HG03439 (cell line): ENCODE measurements at regions not wholly inside any gene's neighbourhood (a gene's known extent, or its start where the extent isn't known, plus 50 kb on each side); places are given as distances from the start of the nearest gene placed in this dataset.

Experiments used
- ATAC-seq: cut with Tn5 transposase; IDR thresholded peaks from one replicate; pipeline ENCODE4 v1.9.1; 2021; ENCODE audit warnings: mild to moderate bottlenecking, moderate library complexity; ENCODE audit not compliant: unreplicated experiment

DNA sequence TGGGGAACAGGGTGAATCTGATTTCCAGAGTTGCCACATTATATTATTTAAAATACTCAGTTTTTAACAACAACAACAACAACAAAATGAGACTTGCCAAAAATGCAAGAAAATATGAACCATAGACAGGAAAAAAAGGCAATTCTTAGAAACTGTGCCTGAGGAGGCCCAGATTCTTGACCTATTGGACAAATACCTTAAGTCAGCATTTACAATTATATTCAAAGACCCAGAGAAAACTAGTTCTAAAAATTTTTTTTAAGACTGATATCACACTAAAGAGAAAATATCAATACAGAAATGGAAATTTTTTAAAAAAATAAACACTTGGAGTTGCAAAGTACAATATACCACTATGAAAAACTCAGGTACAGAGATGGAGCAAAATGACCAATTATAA, 152.8 kb upstream of the LYPLAL1 start:
- ATAC-seq, result no peak

- no peak for ATAC-seq
Observed at GRCh38 chr1:219027146-219027673, 146.5 kb upstream of the LYPLAL1 start.

DNA sequence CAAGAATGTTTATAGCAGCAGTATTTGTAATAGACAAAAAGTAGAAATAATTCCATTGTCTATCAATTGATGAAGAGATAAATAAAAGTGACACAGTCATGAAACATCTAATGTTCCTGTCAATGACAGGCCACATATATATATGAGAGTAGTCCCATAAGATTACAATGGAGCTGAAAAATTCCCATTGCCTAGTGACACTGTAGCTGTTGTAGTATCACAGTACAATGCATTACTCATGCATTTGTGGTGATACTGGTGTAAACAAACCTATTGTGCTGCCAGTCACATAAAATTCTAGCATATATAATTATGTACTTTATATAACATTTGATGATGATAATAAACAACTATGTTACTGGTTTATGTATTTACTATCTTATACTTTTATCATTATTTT, 141.9 kb upstream of the LYPLAL1 start:
- ATAC-seq, result no peak

DNA sequence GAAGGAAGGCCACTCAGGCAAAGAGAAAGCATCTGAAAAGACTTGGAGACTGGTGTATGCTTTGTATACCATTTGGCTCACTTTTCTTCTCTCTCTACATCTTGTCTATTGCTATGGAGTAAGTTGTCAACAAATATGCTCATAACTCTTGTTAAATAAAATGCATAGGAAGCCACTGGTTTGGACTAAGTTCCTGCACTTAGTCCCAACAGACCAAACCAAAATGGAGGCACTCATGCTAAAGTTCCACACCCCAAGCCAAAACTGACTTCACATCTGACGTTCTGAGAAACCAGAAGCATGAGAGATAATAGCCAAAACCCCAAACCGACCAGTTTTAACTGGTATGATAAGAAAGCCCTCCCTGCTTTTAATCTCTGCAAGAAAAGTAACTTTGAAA, 135.3 kb upstream of the LYPLAL1 start:
- no peak for ATAC-seq

DNA sequence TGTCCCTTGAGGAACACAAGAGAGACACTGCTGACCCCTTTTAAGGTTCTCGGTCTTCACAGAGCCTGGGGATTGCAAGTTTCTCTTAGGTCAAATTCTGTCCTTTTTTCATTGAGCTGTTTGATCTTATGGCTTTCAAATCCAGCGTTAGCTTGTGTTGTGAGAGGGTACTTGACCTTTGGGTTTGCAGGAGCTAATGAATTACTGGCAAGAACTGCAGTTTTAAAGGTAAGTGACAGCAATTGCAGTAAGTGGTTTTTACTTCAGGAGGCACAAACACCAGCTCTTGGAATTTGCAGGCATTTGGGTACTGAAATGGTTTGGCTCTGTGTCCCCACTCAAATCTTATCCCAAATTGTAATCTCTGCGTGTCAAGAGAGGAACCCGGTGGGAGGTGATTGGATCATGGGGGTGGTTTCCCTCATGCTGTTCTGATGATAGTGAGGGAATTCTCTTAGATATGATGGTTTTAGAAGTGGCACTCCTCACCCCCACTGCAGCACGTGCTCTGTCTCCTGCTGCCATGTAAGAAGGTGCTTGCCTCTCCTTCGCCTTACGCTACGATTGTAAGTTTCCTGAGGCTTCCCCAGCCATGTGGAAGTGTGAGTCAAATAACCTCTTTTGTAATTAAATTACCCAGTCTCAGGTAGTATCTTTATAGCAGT, 134.5 kb upstream of the LYPLAL1 start:
- ATAC-seq, result no peak

- ATAC-seq, result no peak
Observed at GRCh38 chr1:219039682-219040154, 134.0 kb upstream of the LYPLAL1 start.

DNA sequence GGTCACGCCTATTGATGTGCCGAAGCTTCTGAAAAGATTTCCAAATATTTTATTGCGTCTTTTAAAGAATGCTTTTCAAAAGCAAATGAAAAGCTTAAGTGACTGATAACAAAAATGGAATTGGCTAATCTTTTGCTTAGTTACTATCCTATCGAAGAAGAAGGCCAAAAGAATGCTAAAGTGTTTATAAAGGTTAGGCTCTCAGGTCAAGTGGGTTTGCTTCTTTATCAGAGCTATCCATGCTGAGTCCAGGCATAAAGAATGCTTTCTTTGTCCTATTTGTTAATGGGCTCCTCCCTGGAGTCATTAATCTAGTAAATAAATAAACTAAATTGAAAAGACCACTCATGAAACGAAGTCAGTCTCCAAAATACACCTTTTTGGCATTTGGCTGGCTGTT, 133.4 kb upstream of the LYPLAL1 start:
- no peak for ATAC-seq

- no peak for ATAC-seq
Observed at GRCh38 chr1:219041141-219041540, 132.5 kb upstream of the LYPLAL1 start.

- ATAC-seq, result no peak
Observed at GRCh38 chr1:219041818-219042217, 131.9 kb upstream of the LYPLAL1 start.

- no peak for ATAC-seq
Observed at GRCh38 chr1:219042769-219043168, 130.9 kb upstream of the LYPLAL1 start.

GRCh38 chr1:219045246-219045645, 128.4 kb upstream of the LYPLAL1 start:
- ATAC-seq, result no peak

DNA sequence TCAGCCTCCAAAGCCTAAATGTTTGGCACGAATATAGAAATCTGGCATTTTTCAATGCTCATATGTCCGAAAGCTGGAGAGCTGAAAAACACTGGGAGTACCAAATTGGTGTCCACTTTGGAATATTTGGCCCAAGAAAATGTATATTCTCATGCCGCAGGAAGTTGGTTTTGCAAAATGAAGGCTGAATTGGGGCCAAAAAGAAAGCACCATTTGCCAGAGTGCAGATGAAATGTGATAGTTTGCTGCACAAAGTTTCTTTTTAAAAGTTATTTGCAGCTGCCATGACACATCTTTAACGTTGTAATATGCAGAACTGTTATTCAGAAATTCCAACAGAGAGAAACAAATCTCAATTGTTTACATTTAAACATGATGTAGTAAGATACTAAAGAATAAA, 124.2 kb upstream of the LYPLAL1 start:
- ATAC-seq, result no peak

GRCh38 chr1:219050086-219050821, 123.4 kb upstream of the LYPLAL1 start:
- ATAC-seq, result no peak

- ATAC-seq, result no peak
Observed at GRCh38 chr1:219050822-219051125, 122.9 kb upstream of the LYPLAL1 start.

DNA sequence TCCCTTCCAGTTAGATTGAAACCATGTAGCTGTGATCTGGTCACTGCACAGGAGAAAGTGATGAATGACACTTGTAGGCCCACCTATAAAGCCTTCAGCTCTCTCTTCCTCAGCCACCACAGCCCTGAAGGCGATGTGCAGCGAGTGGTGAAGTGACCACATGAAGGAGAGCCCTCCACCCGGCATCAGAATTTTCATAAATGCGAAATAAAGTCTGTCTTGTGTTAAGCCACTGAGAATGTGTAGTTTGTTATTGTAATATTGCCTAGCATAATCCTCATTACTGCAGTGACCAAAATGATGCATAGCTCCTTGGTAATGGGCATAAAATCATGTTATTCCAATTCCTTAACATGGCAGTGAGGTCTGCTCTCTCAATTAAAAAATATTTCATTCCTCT, 122.1 kb upstream of the LYPLAL1 start:
- no peak for ATAC-seq

- no peak for ATAC-seq
Observed at GRCh38 chr1:219058891-219059820, 114.5 kb upstream of the LYPLAL1 start.

- no peak for ATAC-seq
Observed at GRCh38 chr1:219060798-219061197, 112.9 kb upstream of the LYPLAL1 start.

DNA sequence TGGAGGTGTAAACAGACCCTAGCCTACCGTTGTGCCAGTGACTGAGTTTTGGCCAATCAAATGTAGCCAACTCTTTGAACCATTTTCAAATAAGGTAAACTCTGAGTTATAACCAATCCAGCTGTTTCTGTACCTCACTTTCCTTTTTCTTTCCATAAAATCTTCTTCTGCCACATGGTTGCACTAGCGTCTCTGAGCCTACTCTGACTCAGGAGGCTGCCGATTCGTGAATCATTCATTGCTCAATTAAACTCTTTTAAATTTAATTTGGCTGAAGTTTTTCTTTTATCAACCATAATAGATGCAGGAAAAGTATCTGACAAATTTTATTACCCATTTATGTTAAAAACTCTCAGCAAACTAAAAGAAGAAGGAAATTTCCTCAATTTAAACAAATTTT, 111.5 kb upstream of the LYPLAL1 start:
- no peak for ATAC-seq

- ATAC-seq, result no peak
Observed at GRCh38 chr1:219066098-219066497, 107.6 kb upstream of the LYPLAL1 start.

DNA sequence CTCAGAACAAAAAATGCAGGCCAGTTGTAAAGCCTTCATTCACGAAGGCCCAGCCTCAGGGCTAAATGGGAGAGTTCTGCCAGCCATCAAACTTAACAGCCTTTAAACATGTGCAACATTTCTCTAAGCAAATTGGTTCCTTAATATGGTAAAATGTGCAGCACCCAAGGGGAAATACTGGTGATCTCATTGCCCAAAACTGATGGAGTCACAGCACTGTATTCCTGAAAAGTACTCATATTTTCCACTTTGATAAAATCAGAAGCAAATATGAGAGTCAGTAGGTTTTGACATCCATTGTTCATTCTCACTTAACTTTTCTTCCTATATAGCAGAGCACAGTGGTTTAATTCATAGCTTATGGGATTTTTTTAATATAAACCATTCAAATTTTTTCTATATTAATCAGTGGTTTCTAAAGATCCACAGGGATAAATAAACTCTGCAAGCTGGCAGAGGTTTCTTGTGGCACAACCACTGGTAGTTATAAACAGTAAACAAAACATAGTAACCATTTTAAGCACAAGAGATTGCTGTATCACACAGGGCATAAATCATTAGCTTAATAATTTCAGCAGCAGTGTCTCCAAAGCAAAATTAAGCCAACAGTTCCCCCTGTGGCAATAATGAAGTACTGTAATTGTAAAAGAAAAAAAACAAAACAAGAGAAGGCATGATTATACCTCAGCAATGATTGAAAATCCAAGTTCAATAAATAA, 106.9 kb upstream of the LYPLAL1 start:
- no peak for ATAC-seq

DNA sequence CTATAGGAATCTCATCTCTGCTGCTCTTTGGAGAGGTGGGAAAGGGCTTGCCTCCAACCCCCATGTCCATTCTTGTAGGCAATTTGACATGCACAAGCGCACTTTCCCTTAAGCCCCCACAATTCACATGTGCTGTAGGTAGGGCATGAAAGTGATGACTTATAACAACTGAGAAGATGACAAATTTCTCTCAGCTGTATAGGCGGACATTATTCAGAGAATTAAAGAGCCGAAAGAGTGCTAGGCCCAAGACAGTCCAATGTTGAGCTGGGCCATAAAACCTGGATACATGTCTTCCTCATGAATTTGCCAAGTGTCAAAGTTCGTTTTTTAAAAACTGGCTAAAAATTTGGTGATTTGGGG, 106.3 kb upstream of the LYPLAL1 start:
- ATAC-seq, result no peak
